Spleen (tissue), 7 donors: ENCODE measurements at regions not wholly inside any gene's neighbourhood (a gene's known extent, or its start where the extent isn't known, plus 50 kb on each side); places are given as distances from the start of the nearest gene placed in this dataset.

Experiments used
- CTCF ChIP-seq, 11 experiments: fragments of 200-600 bp in 7 of 11; fragments of 450-650 bp in 4 of 11; sonication (generic) in 4 of 11; IDR thresholded peaks in 8 of 11; conservative IDR thresholded peaks in 3 of 11; 1 replicate in 7 of 11; 2 replicates in 4 of 11; pipeline versions ENCODE4 v1.4.0 to v1.8.0; 2016 to 2021; ENCODE audit warnings: antibody characterized with exemption in 11 of 11, inconsistent platforms in 4 of 11, mild to moderate bottlenecking in 1 of 11
- POLR2A ChIP-seq, 3 donors: fragments of 450-650 bp; IDR thresholded peaks; one replicate each; pipeline ENCODE4 v1.5.1; 2017; ENCODE audit warnings: antibody characterized with exemption in 3 of 3, mild to moderate bottlenecking in 1 of 3
- POLR2AphosphoS5 ChIP-seq, 3 donors: sonication (generic); formaldehyde crosslinking; IDR thresholded peaks; one replicate each; pipeline ENCODE4 v1.5.1; 2017; ENCODE audit warnings: antibody characterized with exemption in 3 of 3
- donor health status: DM: no; HTN: no; CAD: no; lungs with moderate emphysema.
- donor health status: DM: no; HTN: no; CAD: no.
- donor health status: DM: no; HTN: no; CAD: no.

- no peak for TF ChIP-seq POLR2AphosphoS5 (IDR thresholded peaks at IDR 0.05)
- TF ChIP-seq CTCF (IDR thresholded peaks at IDR 0.05 in 8 of 11, conservative IDR thresholded peaks at IDR 0.05 in 3 of 11) = no peak
- TF ChIP-seq POLR2A (IDR thresholded peaks at IDR 0.05) = no peak
Observed at GRCh38 chr7:121484089-121484763, 88.1 kb upstream of the FAM3C start.
